IPS DF 4.7 (cell line): ENCODE measurements at regions not wholly inside any gene's neighbourhood (a gene's known extent, or its start where the extent isn't known, plus 50 kb on each side); places are given as distances from the start of the nearest gene placed in this dataset.
"Not testable (repeated sequence)": the region's sequence is repeated elsewhere in the genome, so short reads cannot be mapped to it uniquely, and the experiment has no call there.

ENCODE experiments used
- DNase-seq: peaks from one replicate; pipeline ENCODE4 v3.0.0-alpha.2; 2013; ENCODE audit warnings: low spot score; ENCODE audit errors: extremely low read depth

GRCh38 chr20:12113468-12114371, 196.0 kb downstream of the BTBD3 start:
- no peak for DNase-seq

GRCh38 chr20:12129114-12129513, 211.4 kb downstream of the BTBD3 start:
- not testable (repeated sequence) for DNase-seq

DNA sequence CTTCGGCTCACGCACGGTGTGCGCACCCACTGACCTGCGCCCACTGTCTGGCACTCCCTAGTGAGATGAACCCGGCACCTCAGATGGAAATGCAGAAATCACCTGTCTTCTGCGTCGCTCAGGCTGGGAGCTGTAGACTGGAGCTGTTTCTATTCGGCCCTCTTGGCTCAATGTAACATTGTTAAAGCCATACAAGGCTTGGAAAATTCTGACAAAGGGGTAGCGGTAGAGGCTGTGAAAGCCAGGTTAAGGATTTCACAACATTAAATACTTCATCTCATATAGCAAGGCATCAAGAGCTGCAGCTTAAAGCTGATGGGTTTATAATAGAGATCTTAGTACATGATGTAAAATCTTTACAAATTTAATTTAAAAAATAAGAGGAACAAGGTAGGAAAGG, 211.8 kb downstream of the BTBD3 start:
- not testable (repeated sequence) for DNase-seq

GRCh38 chr20:12130781-12131180, 213.1 kb downstream of the BTBD3 start:
- DNase-seq: no peak

GRCh38 chr20:12133553-12133952, 215.9 kb downstream of the BTBD3 start:
- DNase-seq: no peak

DNA sequence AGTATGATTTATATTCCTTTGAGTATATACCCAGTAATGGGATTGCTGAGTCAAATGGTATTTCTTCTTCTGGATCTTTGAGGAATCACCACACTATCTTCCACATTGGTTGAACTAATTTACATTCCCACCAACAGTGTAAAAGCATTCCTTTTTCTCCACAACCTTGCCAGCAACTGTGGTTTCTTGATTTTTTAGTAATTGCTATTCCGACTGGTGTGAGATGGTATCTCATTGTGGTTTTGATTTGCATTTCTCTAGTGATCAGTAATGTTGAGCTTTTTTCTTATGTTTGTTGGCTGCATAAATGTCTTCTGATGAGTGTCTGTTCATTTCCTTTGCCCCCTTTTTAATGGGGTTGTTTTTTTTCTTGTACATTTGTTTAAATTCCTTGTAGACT, 228.3 kb downstream of the BTBD3 start:
- DNase-seq: not testable (repeated sequence)

- DNase-seq: no peak
These were observed 235.3 kb downstream of the BTBD3 start for GRCh38 chr20:12152996-12153395.

- DNase-seq: no peak
These were observed 235.9 kb downstream of the BTBD3 start for GRCh38 chr20:12153628-12154027.

DNA sequence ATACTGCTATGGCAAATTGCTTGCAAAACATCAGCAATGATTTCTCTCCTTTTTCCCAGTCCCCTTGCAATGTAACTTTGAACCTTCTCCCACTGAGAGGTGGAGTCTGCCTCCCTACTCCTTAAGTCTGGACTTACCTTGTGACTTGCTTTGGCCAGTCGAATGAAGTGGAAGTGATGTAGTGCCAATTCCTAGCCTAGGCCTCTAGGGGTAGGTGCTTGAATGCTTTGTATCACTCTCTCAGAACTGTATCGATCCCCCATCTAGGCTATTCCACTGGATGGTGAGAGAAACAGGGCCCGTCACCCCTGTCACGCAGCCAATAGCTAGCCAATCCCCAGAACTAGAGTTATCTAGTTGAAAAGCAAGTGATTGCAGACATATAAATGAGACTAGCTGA, 238.6 kb downstream of the BTBD3 start:
- DNase-seq: no peak

GRCh38 chr20:12159261-12159660, 241.6 kb downstream of the BTBD3 start:
- no peak for DNase-seq

DNA sequence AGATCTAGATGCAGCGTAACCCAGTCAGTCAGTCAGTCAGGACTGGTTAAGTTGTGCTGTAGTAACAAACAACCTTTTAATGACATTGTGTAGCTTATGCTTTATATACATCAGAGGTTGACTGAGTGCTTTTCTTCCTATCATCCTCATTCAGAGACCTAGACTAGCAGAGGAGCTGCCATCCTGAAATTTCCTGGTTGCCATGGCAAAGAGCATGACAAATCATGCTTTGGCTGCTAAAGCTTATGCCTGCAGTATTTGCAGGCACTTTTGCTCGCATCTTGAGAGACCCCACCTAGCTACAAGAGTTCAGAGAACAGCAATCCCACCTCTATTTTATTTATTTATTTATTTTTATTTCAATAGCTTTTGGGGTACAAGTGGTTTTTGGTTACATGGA, 244.0 kb downstream of the BTBD3 start:
- DNase-seq: no peak

DNA sequence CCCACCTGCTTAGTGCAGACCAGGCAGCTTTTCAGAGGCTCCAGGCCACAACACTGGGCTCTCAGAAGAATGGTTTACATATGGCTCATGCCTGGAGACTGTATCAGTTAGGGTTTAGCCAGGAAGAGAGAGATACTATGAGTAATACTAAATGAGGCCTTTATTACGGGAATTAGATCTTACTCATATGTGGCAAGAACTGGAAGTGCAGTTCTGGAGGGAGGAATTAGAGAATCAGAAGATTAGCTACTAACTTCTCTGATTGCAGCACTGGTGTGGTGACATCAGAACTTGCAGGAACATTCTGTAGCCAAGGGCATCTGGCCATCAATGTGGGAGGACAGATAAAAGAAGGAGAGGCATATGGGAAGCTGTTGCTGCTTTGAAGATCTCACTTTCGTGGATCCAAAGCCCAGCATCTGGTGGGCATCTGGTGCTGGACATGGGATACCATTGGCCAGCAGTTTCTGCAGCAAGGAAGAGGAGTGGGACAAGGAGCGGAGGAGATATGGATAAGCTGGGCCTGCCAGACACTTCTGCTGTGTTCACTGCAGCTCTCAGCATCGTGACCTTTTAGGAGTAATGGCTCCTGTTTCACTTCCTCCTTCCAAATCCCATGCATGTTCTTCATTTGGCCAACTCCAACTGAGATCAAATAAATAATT, 248.5 kb downstream of the BTBD3 start:
- DNase-seq: no peak

- no peak for DNase-seq
These were observed 252.7 kb downstream of the BTBD3 start for GRCh38 chr20:12170406-12170805.

DNA sequence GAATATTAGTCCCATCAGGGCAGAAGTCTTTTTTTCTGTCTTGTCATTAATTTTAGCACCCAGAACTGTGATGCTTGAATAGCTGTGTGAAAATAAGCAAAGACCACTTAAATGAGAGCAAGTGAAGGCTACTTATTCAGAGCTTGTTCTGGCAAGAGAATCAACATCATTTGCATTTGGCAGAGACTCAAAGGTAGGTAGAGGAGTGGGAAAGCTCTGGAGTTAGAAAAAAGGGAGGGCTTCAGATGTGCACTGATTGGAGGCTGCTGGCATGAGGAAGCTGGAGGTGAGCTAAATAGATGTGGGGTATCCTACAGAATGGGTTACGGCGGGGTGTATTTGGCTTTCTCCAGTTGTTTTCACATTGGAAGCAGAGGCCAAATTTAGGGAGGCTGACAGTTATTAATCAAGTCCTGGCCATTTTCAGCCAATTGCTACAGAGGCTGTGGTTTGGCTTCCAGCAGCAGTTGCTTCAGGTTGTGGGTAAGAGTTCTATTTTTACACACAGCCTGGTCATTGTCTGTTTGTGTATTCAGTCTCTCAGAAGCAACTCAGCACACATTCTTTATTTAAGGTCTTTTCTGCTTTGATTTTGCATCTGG, 254.3 kb downstream of the BTBD3 start:
- DNase-seq: no peak

- DNase-seq: no peak
These were observed 255.8 kb downstream of the BTBD3 start for GRCh38 chr20:12173347-12174012.

DNA sequence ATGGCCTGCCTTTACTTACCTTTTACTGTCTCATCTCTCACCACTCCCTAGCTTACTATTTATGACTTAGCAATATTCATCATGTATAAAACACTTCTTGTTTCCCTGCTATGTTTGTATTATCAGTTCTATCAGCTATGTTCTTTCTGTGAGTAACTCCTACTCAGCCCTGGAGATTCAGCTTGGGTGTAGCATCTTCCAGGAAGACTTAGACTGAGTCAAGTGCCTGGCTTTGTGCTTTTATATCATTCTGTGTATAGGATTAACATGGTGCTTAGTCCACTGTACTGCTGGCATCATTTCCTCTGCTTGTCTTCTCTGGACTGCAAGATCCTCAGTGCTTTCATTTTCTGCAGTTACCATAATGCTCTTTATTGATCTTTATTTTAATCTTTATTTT, 257.8 kb downstream of the BTBD3 start:
- DNase-seq: no peak

DNA sequence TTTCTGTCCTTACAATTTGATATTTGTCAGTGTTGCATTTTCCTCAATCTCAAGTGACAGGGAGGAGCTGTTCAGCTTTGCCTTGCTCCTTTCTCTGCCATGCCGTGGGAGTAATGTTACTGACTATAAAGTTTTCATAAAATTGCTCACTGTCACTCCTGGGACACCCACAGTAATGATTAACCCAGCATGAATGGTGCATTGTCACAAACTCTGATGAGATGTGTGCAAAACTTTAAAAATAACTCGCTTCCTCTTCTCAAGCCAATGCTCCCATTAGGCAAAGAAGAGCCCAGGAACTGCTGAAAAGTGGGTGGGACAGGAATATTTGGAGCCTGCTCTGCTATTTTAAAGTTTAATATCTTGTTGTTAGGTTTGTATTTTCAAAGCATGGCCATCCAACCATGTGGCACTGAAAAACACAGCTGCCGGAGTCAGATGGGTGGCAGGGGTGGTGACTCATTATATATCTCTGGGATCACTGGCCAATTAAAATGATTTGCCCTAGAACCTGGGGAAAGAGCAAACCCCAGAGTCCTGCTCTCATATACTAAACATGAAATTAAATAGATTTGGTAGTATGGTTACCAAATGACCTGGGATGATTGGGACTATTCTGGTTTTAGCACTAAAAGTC, 260.1 kb downstream of the BTBD3 start:
- DNase-seq: no peak

- DNase-seq: no peak
These were observed 262.0 kb downstream of the BTBD3 start for GRCh38 chr20:12179692-12180091.

DNA sequence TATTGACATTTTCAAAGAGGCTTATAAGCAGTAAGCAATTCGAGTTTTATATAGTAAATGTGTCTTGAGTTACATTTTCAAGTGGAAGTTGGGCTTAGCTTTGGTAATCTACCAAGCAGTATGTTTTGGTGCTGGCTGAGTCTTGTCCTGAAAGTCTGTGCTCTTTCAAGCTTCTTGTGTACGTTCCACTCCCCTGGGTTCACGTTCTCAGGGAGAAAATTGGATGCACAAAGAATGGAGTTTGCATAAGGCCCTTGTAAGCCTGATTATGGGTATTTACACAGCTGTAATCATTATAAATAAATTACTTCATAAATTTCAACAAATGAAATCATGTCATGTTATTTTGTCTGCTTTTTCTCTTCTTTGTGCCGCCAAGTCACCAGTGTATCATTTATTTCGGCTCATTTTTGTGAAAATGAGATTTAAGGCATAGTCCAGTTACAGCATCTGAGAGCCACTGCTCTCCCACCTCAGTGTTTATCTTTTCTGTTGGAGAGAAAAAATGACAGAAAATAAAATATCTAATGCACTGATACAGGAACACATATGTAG, 262.5 kb downstream of the BTBD3 start:
- no peak for DNase-seq

DNA sequence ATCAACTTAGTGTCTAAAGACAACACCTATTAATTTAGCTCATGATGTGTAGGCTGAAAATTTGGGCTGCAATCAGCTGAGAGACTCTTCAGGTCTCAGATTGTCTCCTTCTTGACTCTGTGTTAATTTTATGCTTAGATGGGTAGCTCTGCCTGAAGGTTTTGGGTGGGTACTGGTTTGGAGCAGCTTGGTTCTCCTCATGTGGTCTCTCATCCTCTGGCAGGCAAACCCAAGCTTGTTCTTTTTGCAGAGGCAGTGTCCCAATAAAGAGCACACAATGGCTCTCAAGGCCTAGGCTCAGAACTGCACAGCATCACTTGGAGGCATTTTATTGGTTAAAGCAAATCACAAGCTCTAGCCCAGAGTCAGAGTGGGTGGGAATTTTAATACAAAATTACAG, 280.6 kb downstream of the BTBD3 start:
- DNase-seq: no peak

DNA sequence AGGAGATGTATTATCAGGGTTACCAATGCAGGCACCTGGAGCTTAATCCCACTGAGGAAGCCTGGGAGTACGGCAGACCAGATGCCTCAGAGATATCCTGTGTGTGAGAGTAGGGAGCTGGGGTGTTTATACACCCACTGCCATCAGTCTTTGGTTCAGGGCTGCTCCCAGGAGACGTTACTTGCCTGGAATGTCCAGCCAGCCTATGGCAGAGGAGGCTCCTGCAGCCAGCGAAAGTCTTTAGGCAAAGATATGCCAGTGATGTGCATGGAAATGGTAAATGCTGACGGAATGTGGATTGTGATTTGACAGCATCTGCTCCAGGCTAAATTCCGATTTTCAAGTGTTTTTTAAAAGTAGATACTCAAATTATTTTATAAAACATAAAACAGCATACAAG, 282.0 kb downstream of the BTBD3 start:
- DNase-seq: no peak
